Globus pallidus (tissue), 1 donor: ENCODE measurements at regions not wholly inside any gene's neighbourhood (a gene's known extent, or its start where the extent isn't known, plus 50 kb on each side); places are given as distances from the start of the nearest gene placed in this dataset.

Experiments used
- DNase-seq: peaks from one replicate; pipeline ENCODE4 v3.0.0-alpha.2; 2015; ENCODE audit warnings: low spot score

- no peak for DNase-seq
Measured at GRCh38 chr4:90007494-90008167, 113.0 kb downstream of the MMRN1 start.

DNA sequence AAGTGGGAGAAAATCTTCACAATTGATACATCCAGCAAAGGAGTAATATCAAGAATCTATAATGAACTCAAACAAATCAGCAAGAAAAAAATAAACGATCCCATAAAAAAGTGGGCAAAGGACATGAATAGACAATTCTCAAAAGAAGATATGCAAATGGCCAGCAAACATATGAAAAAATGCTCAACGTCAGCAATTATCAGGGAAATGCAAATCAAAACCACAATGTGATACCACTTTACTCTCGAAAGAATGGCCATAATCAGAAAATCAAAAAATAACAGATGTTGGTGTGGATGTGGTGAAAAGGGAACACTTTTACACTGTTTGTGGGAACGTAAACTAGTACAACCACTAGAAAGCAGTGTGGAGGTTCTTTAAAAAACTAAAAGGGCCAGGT lies 114.3 kb upstream of the CCSER1 start:
- no peak for DNase-seq

- no peak for DNase-seq
Measured at GRCh38 chr4:90024519-90024918, 102.7 kb upstream of the CCSER1 start.

- DNase-seq, result no peak
Measured at GRCh38 chr4:90025248-90025647, 101.9 kb upstream of the CCSER1 start.

- DNase-seq, result no peak
Measured at GRCh38 chr4:90027565-90027964, 99.6 kb upstream of the CCSER1 start.

GRCh38 chr4:90028460-90028859 lies 98.7 kb upstream of the CCSER1 start:
- DNase-seq, result no peak

DNA sequence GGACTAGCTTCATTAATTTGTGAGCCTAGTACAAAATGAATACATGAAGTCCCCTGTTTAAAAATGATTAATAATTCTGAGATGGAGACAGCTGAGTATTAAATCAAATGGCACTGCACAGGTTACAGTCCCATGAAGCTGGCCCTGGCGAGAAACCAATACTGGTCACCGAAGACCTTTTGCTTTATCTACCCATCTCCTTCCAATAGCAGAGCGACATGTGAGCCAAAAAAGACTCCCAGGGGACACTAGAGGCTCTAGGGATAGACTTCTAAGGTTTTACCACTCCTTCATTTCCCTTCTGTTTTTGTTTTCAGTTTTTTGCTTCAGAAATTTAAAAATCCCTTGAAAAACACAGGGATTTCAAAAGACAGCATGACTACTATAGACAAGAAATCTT lies 97.0 kb upstream of the CCSER1 start:
- no peak for DNase-seq

GRCh38 chr4:90030953-90031352 lies 96.2 kb upstream of the CCSER1 start:
- DNase-seq, result no peak

DNA sequence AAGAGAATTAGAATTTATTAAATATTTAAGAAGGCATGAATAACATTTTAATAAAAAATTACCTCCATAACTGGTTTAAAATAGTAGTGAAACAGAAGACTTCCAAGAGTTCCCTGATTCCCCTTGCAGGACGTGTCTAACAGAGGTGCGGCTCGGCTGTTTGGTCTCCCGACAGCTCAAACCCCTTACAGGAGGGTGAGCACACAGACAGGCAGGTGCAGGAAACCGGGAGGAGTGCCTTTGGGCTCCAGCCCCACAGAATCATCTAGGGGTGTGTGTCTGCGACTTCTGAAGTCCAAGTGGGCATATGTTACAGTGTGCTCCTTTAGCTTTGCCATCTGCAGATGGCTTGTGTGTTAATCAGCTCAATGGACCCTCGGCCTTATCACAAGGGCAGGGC lies 88.1 kb upstream of the CCSER1 start:
- no peak for DNase-seq

GRCh38 chr4:90051999-90052398 lies 75.2 kb upstream of the CCSER1 start:
- DNase-seq, result no peak

GRCh38 chr4:90057091-90057490 lies 70.1 kb upstream of the CCSER1 start:
- DNase-seq, result no peak

- DNase-seq, result no peak
Measured at GRCh38 chr4:90060039-90060438, 67.2 kb upstream of the CCSER1 start.

DNA sequence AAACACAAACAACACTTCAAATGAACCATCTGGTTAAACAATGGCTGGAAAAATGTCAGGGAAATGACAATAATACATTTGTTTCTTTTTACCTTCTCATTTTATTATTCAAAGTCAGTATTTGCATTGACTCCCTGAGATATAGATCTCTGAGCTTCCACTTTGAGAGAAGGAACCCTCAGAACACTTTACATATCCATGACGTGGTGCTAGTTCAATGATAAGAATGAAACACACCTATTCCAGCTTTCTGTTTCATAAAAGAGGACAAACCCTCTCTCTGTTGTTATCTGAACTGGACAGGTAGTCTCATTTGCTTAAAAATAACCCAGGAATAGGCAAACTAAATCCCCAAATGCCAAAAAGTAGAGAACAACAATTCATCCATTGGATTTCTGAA lies 65.3 kb upstream of the CCSER1 start:
- DNase-seq, result no peak

GRCh38 chr4:90064196-90064595 lies 63.0 kb upstream of the CCSER1 start:
- DNase-seq, result no peak

DNA sequence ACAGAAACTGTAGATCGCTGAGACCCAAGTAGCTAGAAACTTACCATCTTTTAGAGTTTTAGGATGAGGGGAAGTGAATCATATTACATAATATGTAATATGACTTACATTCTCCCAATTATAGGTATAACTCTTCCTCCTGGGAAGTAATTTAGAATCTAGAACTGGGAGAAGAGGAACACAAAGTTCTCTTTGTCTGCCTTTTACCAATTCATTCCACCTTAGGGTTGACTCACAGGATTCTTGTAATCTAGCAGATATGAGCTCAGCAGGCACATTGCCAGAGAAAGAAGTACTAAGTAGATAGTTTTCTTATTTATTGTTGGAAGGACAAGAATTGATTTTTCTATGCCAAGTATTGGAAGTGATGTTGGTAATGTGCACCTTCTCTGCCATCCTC lies 58.0 kb upstream of the CCSER1 start:
- DNase-seq, result no peak

DNA sequence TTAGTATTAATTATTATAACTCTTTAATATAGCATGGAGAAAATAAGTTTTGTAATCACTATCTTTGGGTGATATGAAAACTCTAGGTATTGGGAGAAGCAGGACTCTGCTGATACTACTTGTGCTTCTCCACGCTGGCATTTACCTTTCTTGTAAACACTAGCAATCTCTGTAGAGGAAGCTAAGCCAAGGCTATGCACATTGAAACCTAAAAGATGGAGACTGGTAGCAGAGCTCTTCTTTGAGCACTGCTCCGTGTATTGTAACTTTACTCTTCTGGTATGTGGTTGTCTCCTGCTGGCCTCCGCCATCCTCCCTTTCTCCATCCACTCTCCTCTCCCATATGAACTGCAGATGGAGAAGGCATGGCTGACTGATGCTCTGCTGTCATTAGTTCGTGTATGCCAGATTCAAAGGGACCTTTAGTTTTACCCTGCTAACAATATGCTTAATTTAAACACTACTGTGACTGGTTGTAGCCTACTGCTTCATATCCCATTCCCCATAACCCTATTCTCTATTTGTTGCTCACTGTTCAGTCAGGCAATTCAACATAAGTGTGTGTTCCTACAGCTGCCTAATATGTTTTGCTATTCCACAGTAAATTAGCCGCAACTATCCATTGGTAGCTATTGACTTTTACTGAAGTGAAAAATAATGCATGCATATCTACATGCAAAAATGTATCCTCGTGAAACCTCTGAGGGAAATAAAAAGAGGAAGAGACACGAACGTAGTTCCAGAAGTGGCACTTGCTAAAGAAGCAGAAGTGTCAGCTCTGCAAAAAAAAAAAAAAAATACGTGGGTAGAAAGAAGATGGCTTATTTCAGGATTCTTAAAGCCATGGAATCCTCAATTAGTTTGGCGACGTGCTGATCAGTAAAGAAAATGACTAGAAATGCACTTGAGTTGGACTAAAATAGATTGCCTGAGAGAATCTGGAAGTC lies 55.6 kb upstream of the CCSER1 start:
- peak; percentile 17 for DNase-seq

DNA sequence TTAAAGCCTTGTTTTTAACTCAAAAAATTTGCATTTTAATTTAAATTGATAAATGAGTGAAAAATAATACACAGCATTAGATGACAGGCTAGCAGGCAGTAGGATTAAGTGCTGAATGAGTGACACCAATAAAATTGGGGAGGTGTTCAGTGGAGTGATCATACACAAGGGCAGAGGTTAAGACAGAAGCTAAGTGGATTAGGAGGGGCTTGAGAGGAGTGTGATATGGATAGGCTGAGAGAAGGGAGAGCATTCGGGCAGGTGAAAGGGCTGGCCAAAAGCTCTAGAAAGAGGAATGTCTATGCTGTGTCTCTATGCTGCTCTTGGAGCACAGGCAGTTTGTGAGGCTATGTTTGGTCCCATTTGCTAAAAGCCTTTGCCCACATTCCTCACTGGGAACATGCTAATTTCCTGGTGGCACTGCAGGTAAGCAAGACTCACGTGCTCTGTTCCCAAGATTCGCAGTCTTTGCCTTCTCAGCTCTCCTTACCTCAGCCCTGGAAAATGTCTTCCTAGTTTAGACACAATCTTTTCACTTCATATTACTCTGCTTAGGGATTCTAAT lies 52.8 kb upstream of the CCSER1 start:
- DNase-seq, result no peak
